OCI-LY1 (cell line): ENCODE measurements at regions not wholly inside any gene's neighbourhood (a gene's known extent, or its start where the extent isn't known, plus 50 kb on each side); places are given as distances from the start of the nearest gene placed in this dataset.

Experiments
- CTCF ChIP-seq: fragments of 200-600 bp; sonication (generic), shearing (Covaris generic); IDR thresholded peaks from 2 replicates; pipeline ENCODE4 v1.5.1; 2017; ENCODE audit warnings: mild to moderate bottlenecking, antibody characterized with exemption, low read length, moderate library complexity, mixed read lengths
- EZH2 ChIP-seq: fragments of 200-600 bp; sonication (generic), shearing (Covaris generic); IDR thresholded peaks from 2 replicates; pipeline ENCODE4 v1.8.0; 2017; ENCODE audit warnings: borderline replicate concordance, mixed run types, mild to moderate bottlenecking, antibody characterized with exemption, low read length, moderate library complexity, mixed read lengths

GRCh38 chr16:80296034-80296433 lies 244.8 kb upstream of the DYNLRB2 start:
- TF ChIP-seq EZH2 (no peak), CTCF (no peak)
